B cell (primary cell): ENCODE measurements at regions not wholly inside any gene's neighbourhood (a gene's known extent, or its start where the extent isn't known, plus 50 kb on each side); places are given as distances from the start of the nearest gene placed in this dataset.

Experiments used
- ATAC-seq: fragments of 200-7000 bp; cut with Tn5 transposase; one replicate; pipeline ENCODE4 v1.10.0; 2021; ENCODE audit warnings: low read depth, mild to moderate bottlenecking, moderate number of reproducible peaks, moderate library complexity
- CTCF ChIA-PET: fragments of 350-600 bp; sonication (Branson Sonifier 250); formaldehyde crosslinking; loops from one replicate; lab custom pipeline; 2021; ENCODE audit warnings: antibody characterized with exemption, inconsistent platforms; lab: Charles Lee
- POLR2A ChIA-PET: fragments of 350-600 bp; sonication (Branson Sonifier 250); formaldehyde crosslinking; loops from one replicate; lab custom pipeline; 2021; ENCODE audit warnings: antibody characterized with exemption; lab: Charles Lee
- DNase-seq: peaks from one replicate; pipeline ENCODE4 v3.0.0; 2013
- H2AFZ ChIP-seq: 2 replicates; pipeline ENCODE4 v1.6.1; 2012; ENCODE audit warnings: mild to moderate bottlenecking, low read depth, low read length; ENCODE audit not compliant: insufficient read depth, poor library complexity, severe bottlenecking
- H3K27ac ChIP-seq, 2 donors: 1 replicate in 1 of 2; 2 replicates in 1 of 2; pipeline ENCODE4 v1.5.1; 2012 to 2013; ENCODE audit warnings: low read length in 2 of 2, mild to moderate bottlenecking in 2 of 2, moderate library complexity in 1 of 2
- H3K27me3 ChIP-seq, 4 experiments: fragments of 200-600 bp in 1 of 4; sonication (generic) in 1 of 4; replicated peaks in 1 of 4; 1 replicate in 2 of 4; 2 replicates in 2 of 4; pipeline versions ENCODE4 v1.6.1 to v1.7.0; 2013 to 2016; ENCODE audit warnings: low read length in 3 of 4, mild to moderate bottlenecking in 2 of 4, mixed read lengths in 1 of 4, moderate library complexity in 1 of 4; ENCODE audit not compliant: insufficient read depth in 4 of 4, control insufficient read depth in 3 of 4; ENCODE audit errors: control extremely low read depth in 1 of 4
- H3K36me3 ChIP-seq, 2 experiments: replicated peaks in 1 of 2; 1 replicate in 1 of 2; 2 replicates in 1 of 2; pipeline versions ENCODE4 v1.6.1 to v1.7.1; 2013; ENCODE audit warnings: low read length in 1 of 2; ENCODE audit not compliant: insufficient read depth in 2 of 2, control insufficient read depth in 1 of 2; ENCODE audit errors: control extremely low read depth in 1 of 2, extremely low read depth in 1 of 2
- H3K4me1 ChIP-seq, 2 donors: fragments of 200-600 bp in 1 of 2; sonication (generic) in 1 of 2; 1 replicate in 1 of 2; 2 replicates in 1 of 2; pipeline versions ENCODE4 v1.5.1 to v1.6.1; 2013 to 2017; ENCODE audit warnings: low read length in 2 of 2; ENCODE audit not compliant: control insufficient read depth in 2 of 2, insufficient read depth in 2 of 2
- H3K4me2 ChIP-seq: replicated peaks from 2 replicates; pipeline ENCODE3; 2012; ENCODE audit warnings: mild to moderate bottlenecking, low read depth, low read length; ENCODE audit not compliant: poor library complexity, severe bottlenecking
- H3K4me3 ChIP-seq, 5 experiments: fragments of 200-600 bp in 1 of 5; sonication (generic) in 1 of 5; 1 replicate in 3 of 5; 2 replicates in 2 of 5; pipeline versions ENCODE4 v1.5.1 to v1.7.0; 2011 to 2016; ENCODE audit warnings: low read length in 4 of 5, mild to moderate bottlenecking in 4 of 5, low read depth in 2 of 5, control low read depth in 1 of 5, moderate library complexity in 1 of 5; ENCODE audit not compliant: insufficient read depth in 1 of 5; ENCODE audit errors: control extremely low read depth in 1 of 5, extremely low read depth in 1 of 5
- H3K79me2 ChIP-seq: fragments of 200-600 bp; sonication (generic); one replicate; pipeline ENCODE4 v1.6.0; 2016; ENCODE audit warnings: low read length; ENCODE audit not compliant: control insufficient read depth, insufficient read depth
- H3K9ac ChIP-seq: fragments of 200-600 bp; sonication (generic); 2 replicates; pipeline ENCODE4 v1.6.1; 2017; ENCODE audit warnings: mild to moderate bottlenecking, low read length, moderate library complexity
- H3K9me3 ChIP-seq, 3 donors: one replicate each; pipeline versions ENCODE4 v1.6.1 to v1.7.1; 2013; ENCODE audit warnings: low read length in 2 of 3; ENCODE audit not compliant: control insufficient read depth in 2 of 3, insufficient read depth in 1 of 3; ENCODE audit errors: control extremely low read depth in 1 of 3
- H4K20me1 ChIP-seq: 2 replicates; pipeline ENCODE4 v1.6.0; 2012; ENCODE audit warnings: mild to moderate bottlenecking, low read length; ENCODE audit not compliant: insufficient read depth, control insufficient read depth, poor library complexity, severe bottlenecking
- H3K27ac Mint-ChIP-seq: one replicate; pipeline ENCODE4 v1.8.0; 2021; ENCODE audit warnings: mixed read lengths
- H3K27me3 Mint-ChIP-seq: one replicate; pipeline ENCODE4 v1.8.0; 2021; ENCODE audit warnings: mixed read lengths
- H3K4me1 Mint-ChIP-seq: one replicate; pipeline ENCODE4 v1.8.0; 2021; ENCODE audit warnings: mixed read lengths
- H3K4me3 Mint-ChIP-seq: one replicate; pipeline ENCODE4 v1.8.0; 2021; ENCODE audit warnings: mixed read lengths
- H3K9me3 Mint-ChIP-seq: one replicate; pipeline ENCODE4 v1.8.0; 2022; ENCODE audit warnings: mixed read lengths; ENCODE audit not compliant: insufficient read depth
- EZH2 ChIP-seq: IDR thresholded peaks from 2 replicates; pipeline ENCODE4 v1.6.1; 2012; ENCODE audit warnings: borderline replicate concordance, low read depth, mild to moderate bottlenecking, moderate library complexity, low read length; ENCODE audit not compliant: insufficient read depth, poor library complexity, severe bottlenecking
- WGBS: methylation state at CpG from one replicate; pipeline ENCODE4 v1.1.5; 2013; ENCODE audit warnings: missing lambda C conversion rate; ENCODE audit not compliant: insufficient coverage; 5-methylcytosine and 5-hydroxymethylcytosine counted together
- intact Hi-C: fragments of 100-400 bp; cut with micrococcal nuclease; formaldehyde crosslinking; loops from one replicate; pipeline ENCODE4 v1.10.0; 2022
- TF ChIP-seq, protein P1 (sequence below): fragments of 200-600 bp; IDR thresholded peaks from one replicate; pipeline ENCODE4 v1.8.0; 2022; ENCODE audit warnings: antibody characterized with exemption, mild to moderate bottlenecking

DNA sequence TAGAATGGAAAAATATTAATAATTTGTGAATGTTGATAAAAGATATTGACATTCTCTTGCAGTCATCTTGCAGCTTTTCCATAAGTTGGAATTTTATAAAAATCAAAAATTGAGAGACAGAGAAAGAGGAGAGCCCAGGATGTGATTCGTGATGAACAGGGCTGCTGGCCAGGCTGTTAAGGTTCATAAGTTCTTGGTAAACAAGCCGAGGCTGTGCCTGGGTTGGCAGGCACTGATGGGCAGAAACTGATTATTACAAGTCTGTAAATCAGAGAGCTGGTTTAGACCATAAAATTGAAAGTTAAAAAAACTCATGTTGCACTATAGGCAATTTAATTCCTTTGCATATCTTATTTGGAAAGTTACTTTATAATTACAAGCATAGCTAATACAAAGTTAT is 533.7 kb downstream of the HAPSTR1 start:
- H3K9me3 ChIP-seq = no peaks in the 10 kb centered on the region
- no peaks in the 10 kb centered on the region for H3K9me3 Mint-ChIP-seq
- CTCF ChIA-PET = interaction anchor here (0.6 kb wide), 1 partner anchor 321 kb away, joined by 3 read pairs; no protein-coding TSS in a partner anchor
- ATAC-seq (no peak), DNase-seq (no peak)
- H3K27ac ChIP-seq = no peak overlapping the region
- H3K4me2 ChIP-seq = no peak overlapping the region
- no peaks in the 10 kb centered on the region for H3K36me3 ChIP-seq
- no peak overlapping the region for H3K4me3 ChIP-seq
- POLR2A ChIA-PET = no interaction called here
- intact Hi-C loops = no loop called here
- TF ChIP-seq, protein P1, sequence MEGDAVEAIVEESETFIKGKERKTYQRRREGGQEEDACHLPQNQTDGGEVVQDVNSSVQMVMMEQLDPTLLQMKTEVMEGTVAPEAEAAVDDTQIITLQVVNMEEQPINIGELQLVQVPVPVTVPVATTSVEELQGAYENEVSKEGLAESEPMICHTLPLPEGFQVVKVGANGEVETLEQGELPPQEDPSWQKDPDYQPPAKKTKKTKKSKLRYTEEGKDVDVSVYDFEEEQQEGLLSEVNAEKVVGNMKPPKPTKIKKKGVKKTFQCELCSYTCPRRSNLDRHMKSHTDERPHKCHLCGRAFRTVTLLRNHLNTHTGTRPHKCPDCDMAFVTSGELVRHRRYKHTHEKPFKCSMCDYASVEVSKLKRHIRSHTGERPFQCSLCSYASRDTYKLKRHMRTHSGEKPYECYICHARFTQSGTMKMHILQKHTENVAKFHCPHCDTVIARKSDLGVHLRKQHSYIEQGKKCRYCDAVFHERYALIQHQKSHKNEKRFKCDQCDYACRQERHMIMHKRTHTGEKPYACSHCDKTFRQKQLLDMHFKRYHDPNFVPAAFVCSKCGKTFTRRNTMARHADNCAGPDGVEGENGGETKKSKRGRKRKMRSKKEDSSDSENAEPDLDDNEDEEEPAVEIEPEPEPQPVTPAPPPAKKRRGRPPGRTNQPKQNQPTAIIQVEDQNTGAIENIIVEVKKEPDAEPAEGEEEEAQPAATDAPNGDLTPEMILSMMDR = no peak
- no peak for TF ChIP-seq EZH2
- no peaks in the 10 kb centered on the region for H3K79me2 ChIP-seq
- WGBS = 57% methylated on average over 1 of the region's 2 CpGs
- no peak overlapping the region for H3K9ac ChIP-seq
- no peaks in the 10 kb centered on the region for H4K20me1 ChIP-seq
- H3K27me3 ChIP-seq = no peaks in the 10 kb centered on the region
- no peaks in the 10 kb centered on the region for H3K4me1 Mint-ChIP-seq
- no peak overlapping the region for H3K4me3 Mint-ChIP-seq
- H3K4me1 ChIP-seq = no peaks in the 10 kb centered on the region
- no peak overlapping the region for H2AFZ ChIP-seq
- H3K27ac Mint-ChIP-seq = no peak overlapping the region
- H3K27me3 Mint-ChIP-seq = peaks cover 3% of the 10 kb centered on the region

DNA sequence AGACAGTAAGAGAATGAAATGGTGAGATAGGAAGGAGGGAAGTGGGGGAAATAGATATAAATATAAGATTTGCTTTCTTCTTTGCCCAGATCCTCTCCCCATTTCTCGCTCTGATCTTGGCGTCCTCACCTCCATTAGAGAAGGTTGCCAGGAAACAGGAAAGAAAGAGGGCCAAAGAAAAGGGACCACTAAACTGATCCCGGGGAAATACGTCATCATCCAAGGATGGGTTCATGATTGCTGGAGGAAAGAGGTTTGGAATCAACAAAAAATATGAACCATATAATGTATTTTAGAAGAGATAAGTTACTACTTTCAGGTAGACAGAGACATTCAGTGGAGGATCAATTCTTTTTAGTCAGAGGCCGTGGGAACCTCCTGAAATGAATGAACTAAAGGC is 536.0 kb downstream of the HAPSTR1 start:
- H3K27ac Mint-ChIP-seq = no peak overlapping the region
- no peak overlapping the region for H3K4me3 ChIP-seq
- no peak overlapping the region for H3K9ac ChIP-seq
- ChIA-PET CTCF (no interaction called here), POLR2A (no interaction called here)
- TF ChIP-seq, protein P1 = no peak
- TF ChIP-seq EZH2 = no peak
- H3K4me1 ChIP-seq = no peaks in the 10 kb centered on the region
- H3K27me3 ChIP-seq = no peaks in the 10 kb centered on the region
- ATAC-seq = no peak
- no peaks in the 10 kb centered on the region for H3K9me3 ChIP-seq
- no peak overlapping the region for H2AFZ ChIP-seq
- H3K36me3 ChIP-seq = no peaks in the 10 kb centered on the region
- no peak overlapping the region for H3K4me2 ChIP-seq
- H3K27me3 Mint-ChIP-seq = no peaks in the 10 kb centered on the region
- H4K20me1 ChIP-seq = no peaks in the 10 kb centered on the region
- intact Hi-C loops = no loop called here
- H3K4me1 Mint-ChIP-seq = no peaks in the 10 kb centered on the region
- no peak for DNase-seq
- no CpG with 5 or more reads among the region's 5 CpGs for WGBS
- H3K4me3 Mint-ChIP-seq = no peak overlapping the region
- H3K79me2 ChIP-seq = no peaks in the 10 kb centered on the region
- H3K9me3 Mint-ChIP-seq = peaks cover 6% of the 10 kb centered on the region
- no peak overlapping the region for H3K27ac ChIP-seq
